Right forelimb (tissue), 1 donor: ENCODE measurements at regions not wholly inside any gene's neighbourhood (a gene's known extent, or its start where the extent isn't known, plus 50 kb on each side); places are given as distances from the start of the nearest gene placed in this dataset.
"Not testable (repeated sequence)": the region's sequence is repeated elsewhere in the genome, so short reads cannot be mapped to it uniquely, and the experiment has no call there.

Experiments
- DNase-seq: peaks from one replicate; pipeline ENCODE4 v3.0.0-alpha.2; 2018

DNA sequence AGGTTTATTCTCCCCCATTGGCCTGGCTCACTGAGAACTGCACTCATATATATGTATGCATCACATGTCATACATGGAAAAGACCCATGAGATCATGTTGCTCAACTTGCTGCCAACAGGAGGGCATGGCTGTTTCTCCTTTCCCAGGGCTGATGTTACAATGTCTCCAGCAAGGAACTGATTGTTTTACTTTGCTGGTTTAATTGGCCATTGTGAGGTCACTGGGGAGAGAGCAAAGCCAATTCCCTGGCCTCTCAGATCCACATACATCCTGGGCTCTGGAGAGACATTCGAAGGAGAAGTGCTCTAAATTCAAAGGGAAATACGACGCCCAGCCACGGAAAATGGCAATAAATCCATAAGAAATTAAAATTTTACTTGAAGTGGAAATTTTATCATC lies 287.8 kb downstream of the WDR11 start:
- no peak for DNase-seq

DNA sequence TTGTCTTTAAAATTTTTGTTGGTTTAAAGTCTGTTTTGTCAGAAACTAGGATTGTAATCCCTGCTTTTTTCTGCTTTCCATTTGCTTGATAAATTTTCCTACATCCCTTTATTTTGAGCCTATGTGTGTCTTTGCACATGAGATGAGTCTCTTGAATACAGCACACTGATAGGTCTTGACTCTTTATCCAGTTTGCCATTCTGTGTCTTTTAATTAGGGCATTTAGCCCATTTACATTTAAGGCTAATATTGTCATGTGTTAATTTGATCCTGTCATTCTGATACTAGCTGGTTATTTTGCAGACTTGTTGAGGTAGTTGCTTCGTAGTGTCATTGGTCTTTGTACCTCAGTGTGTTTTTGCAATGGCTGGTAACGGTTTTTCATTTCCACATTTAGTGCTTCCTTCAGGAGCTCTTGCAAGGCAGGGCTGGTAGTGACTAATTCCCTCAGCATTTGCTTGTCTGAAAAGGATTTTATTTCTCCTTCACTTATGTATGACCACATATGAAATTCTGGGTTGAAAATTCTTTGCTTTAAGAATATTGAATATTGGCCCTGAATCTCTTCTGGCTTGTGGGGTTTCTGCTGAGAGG lies 294.7 kb downstream of the WDR11 start:
- DNase-seq, result not testable (repeated sequence)

DNA sequence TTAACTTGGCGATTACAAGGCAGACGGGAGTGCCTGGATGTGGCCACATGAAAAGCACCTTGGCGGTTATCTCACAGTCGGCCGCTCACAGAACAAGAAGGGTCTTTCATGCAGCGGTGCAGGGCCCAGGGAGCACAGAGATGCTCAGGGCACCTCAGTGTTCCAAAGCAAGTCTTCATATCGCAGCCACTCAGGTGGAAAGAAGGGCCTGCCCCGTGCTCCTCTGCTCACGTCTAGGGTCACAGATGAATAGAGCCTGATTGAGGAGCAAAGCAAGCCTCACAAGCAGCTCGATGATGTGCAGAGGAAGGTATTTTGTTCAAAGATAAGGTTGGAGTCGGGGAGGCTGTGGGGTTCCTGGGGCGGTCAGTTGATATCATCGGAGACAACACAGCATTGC lies 297.8 kb downstream of the WDR11 start:
- DNase-seq, result no peak

- no peak for DNase-seq
These were observed 300.9 kb downstream of the WDR11 start for GRCh38 chr10:121152033-121152432.

DNA sequence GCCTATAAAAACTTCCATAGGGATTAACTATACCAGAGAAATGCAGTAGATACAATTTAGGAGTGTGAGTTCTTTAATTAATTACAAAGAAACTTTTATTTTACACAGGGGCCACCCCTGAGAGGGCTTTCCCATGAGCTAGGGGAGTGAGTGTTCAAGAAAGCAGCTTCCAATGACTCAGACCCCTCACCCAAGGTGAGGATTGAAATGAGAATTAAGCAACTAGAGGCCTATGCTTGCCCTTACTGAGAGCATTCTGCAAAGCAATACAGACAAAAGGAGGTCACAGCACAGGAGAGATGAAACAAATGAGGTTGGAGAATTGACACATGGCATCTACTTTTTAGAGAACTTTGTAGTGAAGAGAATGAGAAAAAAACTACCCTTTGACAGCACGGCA lies 301.8 kb downstream of the WDR11 start:
- no peak for DNase-seq

DNA sequence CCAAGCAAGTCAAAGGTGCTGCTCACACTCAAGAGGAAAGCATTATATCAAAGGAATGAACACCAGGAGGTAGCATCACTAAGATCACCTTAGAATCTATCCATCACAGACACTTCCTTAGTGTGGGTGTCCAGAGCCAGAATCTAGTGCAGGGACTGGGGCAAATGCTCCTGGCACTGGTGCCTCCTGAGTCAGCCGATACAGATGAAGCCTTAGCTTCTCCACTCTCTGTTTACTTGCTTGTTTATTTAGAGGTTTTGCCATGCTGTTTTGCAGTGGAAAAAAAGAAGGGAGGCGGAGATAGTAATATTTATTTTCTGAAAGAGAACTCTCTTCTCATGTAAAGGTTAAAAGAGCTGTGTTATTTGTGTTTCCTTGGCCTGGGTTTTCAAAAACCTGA lies 303.1 kb downstream of the WDR11 start:
- no peak for DNase-seq

DNA sequence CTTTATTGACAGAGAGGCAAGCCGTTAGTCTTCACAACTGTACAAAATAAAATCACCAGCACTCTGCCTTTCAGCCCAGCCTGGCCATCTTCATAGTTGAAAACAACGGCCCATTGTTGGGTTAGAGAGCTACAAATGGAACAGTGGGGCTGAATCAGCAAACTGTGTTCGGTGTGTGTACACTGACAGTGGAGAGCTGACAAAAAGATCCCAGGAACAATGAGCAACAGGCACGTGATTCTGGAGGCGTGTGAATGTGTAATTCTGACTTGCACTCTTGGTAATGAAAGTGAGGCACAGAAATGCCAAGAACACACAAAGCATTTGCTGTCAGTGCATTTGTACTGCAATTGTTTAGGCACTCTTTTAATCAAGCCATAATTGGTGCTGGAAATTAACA lies 303.7 kb downstream of the WDR11 start:
- no peak for DNase-seq

DNA sequence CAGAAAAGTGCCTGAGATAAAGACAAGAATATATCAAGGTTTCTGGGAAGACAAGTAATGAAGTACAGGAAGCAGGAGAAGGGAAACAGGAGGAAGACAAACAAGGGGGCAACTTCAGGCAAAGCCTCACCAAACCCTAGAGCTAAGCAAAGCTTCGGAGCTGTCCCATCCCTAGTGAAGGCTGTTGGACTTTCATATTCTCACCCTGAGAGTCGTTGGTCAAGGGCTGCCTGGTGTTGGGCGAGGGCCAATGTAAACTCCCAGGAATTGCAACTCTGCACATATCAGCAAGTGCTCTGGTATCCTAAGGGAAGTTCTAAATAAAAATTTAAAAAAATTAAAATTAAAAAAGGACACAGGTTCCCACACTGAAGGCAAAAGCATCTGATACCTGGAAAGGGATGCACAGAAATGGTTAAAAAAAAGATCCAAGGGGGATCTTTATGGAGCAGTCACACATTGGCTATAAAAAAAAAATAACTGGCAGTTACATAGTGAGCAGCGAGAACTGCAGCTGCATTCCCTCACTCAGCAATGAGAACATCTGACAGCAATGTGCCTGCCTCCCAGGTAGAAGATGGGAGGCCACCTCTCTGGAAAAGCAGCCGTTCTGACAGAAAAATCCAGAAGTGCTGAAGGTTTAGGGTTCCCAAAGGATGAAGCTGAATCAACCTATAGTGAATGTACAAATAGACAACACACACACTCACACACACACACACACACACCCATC lies 304.7 kb downstream of the WDR11 start:
- no peak for DNase-seq

DNA sequence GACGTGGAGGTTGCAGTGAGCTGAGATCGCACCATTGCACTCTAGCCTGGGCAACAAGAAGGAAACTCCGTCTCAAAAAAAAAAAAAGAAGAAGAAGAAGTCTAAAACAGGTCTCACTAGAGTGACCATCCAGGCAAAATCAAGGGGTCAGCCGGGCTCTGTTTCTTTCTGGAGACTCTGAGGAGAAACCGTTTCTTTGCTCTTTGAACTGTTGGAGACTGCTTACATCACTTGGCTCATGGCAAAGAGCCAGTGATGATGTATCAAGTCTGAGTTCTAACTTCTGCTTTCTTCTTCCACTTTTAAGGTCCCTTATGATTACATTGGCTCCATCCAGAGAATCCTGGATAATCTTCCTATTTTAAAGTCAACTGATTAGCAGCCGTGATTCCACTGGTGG lies 306.8 kb downstream of the WDR11 start:
- DNase-seq, result no peak

DNA sequence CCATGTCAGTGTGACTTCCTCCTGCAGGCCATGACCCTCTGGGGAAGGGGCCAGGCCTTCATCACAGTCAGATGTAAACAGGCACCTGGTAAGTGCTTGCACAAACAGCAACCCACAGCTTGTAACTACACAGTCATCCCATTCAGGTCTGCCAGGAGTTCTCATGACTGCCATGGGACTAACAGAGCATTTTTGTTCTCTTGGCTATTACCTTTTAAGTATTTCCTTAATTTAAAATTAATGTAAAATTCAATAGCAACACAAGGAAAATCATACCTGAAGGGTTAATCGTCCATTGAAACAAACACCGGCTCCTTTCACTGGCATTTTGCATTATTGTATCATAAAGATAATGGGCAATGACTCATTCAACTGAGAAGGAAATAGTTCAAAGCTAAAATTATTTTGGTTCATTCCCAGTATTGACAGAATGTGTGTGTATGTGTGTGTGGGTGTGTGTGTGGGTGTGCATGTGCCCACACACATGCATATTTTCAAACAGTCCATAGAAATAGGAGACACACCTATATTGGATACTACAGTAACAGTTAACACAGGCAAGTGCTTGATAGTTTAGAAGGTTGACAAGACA lies 307.9 kb downstream of the WDR11 start:
- no peak for DNase-seq

- no peak for DNase-seq
These were observed 308.5 kb downstream of the WDR11 start for GRCh38 chr10:121159670-121160069.

- DNase-seq, result no peak
These were observed 314.1 kb downstream of the WDR11 start for GRCh38 chr10:121165276-121165675.

GRCh38 chr10:121167534-121168243 lies 316.5 kb downstream of the WDR11 start:
- DNase-seq, result no peak

- DNase-seq, result no peak
These were observed 317.5 kb downstream of the WDR11 start for GRCh38 chr10:121168545-121169216.

DNA sequence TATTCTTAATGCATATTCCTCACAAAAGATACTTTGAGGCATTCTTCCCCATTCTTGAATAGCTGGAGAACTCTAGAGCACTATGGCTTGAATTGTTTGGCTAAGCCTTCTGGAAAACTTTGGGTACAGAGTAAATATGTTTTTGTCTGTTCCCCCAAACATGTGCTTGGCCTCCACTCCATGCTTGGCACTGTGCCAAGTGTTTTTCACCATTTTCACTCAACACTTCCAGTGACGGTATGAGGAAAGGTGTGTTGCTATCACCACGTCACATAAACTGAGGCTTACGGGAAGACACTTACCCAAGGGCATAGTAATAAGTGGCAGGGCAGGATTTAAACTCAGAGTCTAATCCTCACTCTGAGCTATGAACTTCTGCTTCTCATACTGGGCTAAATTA lies 318.2 kb downstream of the WDR11 start:
- no peak for DNase-seq

DNA sequence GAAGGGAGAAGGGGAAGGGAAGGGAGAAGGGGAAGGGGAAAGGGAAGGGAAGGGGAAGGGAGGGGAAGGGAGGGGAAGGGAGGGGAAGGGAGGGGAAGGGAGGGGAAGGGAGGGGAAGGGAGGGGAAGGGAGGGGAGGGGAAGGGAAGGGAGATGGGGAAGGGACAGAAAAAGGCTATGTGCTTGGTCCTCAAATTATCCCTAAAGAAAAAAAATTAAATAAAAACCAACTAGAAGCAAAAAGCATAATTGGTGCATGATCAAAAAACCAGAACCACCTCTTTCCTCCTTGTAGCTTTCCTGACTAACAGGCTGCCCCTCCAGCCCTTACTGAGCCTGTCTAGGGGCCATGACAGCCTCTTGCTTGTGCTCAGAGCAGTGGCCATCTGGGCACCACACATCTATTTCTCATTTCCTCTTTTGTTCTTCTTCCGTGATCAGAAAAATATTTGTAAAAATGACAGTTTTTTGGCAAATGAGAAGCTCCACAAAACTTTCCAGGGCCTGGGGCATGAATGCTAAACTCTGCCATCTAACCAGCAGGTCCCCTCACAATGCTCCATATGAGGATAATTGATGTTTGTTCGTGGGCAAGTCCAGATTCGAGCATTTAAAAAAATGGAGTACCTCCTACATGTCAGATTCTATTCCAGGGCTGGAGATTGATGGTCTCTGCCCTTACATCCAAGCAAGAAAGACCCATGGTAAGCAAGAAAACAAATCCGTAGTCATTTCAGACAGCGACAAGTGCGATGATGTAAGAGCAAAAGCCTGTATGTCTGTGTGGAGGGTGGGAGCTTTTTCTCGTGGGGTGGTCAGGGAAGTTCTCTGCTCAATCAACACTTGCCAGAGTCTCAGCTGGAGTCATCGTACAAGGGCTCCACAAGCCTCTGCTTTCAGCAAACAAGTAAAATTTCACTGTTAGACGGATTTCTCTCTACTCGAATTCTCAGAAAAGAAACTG lies 320.9 kb downstream of the WDR11 start:
- DNase-seq, result no peak

GRCh38 chr10:121179006-121179405 lies 327.8 kb downstream of the WDR11 start:
- no peak for DNase-seq

- no peak for DNase-seq
These were observed 331.1 kb downstream of the WDR11 start for GRCh38 chr10:121182219-121182618.

GRCh38 chr10:121183236-121183635 lies 332.1 kb downstream of the WDR11 start:
- no peak for DNase-seq

- DNase-seq, result no peak
These were observed 332.5 kb downstream of the WDR11 start for GRCh38 chr10:121183707-121184106.

DNA sequence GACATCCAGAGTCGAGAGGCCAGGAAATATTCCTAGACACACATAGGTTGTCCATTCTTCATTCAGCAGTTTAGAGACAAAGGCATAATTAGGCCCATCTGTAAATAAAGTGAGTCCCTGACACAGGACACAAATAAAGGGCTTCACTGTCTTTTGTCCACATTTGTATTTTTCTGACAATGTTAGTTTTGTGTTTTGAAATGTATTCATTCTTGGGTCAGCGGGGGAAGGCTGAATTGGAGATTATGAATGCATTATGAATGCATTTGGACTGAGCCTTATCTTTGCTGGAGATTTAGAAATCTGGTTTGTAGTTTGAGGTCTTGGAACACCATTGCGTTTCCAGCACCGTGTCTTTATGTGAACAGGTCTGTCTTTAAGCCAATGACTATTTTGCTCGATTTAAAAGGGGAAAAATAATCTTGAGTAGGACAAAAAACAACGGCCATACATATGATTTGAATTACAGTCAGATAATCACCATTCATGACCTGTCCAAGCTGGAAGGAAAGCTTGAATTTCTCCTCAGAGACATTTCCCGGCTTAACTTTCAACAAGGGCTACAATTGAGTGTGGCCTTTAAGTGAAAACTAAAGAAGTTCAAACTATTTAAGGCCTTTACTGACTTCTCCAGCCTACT lies 334.8 kb downstream of the WDR11 start:
- DNase-seq, result no peak

DNA sequence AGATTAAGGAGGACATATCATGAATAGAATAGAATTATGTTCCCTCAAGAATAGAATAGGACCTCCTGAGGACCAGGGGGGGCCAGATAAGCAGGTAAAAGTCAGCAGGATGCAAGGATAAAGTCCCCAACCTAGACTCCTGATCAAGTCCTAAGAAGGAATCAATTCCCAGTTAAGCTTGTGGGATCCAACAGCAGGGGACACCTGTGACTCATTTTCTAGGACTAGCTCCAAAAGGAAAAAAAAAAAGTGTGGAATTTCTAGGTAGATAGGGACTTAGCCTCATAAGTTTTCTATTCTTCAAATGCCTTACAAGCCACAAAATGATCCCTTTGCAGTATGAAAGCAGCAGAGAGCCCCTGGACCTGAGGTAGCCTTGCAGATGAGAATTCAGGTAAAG lies 336.2 kb downstream of the WDR11 start:
- DNase-seq, result no peak
